BJ (cell line): ENCODE measurements at regions not wholly inside any gene's neighbourhood (a gene's known extent, or its start where the extent isn't known, plus 50 kb on each side); places are given as distances from the start of the nearest gene placed in this dataset.

ENCODE experiments used
- CTCF ChIA-PET: fragments of 350-600 bp; formaldehyde crosslinking; extraction: SDS; loops from one replicate; lab custom pipeline; 2021; ENCODE audit warnings: antibody characterized with exemption, inconsistent platforms; lab: Yijun Ruan, JAX
- POLR2A ChIA-PET: fragments of 300-600 bp; sonication (Branson Sonifier 250); formaldehyde crosslinking; extraction: SDS; loops from one replicate; lab custom pipeline; 2021; ENCODE audit warnings: antibody characterized with exemption; lab: Charles Lee
- DNase-seq: peaks from one replicate; pipeline ENCODE4 v3.0.0-alpha.2; 2011; ENCODE audit warnings: low read depth
- H3K27me3 ChIP-seq: 2 replicates; pipeline ENCODE4 v1.6.0; 2011; ENCODE audit warnings: low read length; ENCODE audit not compliant: control insufficient read depth, insufficient read depth
- H3K36me3 ChIP-seq: 2 replicates; pipeline ENCODE4 v1.5.1; 2011; ENCODE audit warnings: low read length; ENCODE audit not compliant: control insufficient read depth, insufficient read depth
- H3K4me3 ChIP-seq: 2 replicates; pipeline ENCODE4 v1.5.1; 2011; ENCODE audit warnings: low read depth, mild to moderate bottlenecking, control low read depth, low read length
- TF ChIP-seq, protein P1 (sequence below): IDR thresholded peaks from 2 replicates; pipeline ENCODE4 v1.5.1; 2011; ENCODE audit warnings: low read depth, mild to moderate bottlenecking, control low read depth, inconsistent platforms, low read length, moderate library complexity; ENCODE audit not compliant: insufficient read depth

- no peak for DNase-seq
- CTCF ChIA-PET: no interaction called here
Observed at GRCh38 chr20:63082308-63082938, 75.7 kb upstream of the BHLHE23 start.

GRCh38 chr20:63081831-63082230, 75.1 kb upstream of the BHLHE23 start:
- Histone ChIP-seq H3K36me3 (no peaks in the 10 kb centered on the region), H3K4me3 (no peak overlapping the region), H3K27me3 (no peaks in the 10 kb centered on the region)
- ChIA-PET CTCF (no interaction called here), POLR2A (no interaction called here)
- DNase-seq: no peak
- TF ChIP-seq, protein P1, sequence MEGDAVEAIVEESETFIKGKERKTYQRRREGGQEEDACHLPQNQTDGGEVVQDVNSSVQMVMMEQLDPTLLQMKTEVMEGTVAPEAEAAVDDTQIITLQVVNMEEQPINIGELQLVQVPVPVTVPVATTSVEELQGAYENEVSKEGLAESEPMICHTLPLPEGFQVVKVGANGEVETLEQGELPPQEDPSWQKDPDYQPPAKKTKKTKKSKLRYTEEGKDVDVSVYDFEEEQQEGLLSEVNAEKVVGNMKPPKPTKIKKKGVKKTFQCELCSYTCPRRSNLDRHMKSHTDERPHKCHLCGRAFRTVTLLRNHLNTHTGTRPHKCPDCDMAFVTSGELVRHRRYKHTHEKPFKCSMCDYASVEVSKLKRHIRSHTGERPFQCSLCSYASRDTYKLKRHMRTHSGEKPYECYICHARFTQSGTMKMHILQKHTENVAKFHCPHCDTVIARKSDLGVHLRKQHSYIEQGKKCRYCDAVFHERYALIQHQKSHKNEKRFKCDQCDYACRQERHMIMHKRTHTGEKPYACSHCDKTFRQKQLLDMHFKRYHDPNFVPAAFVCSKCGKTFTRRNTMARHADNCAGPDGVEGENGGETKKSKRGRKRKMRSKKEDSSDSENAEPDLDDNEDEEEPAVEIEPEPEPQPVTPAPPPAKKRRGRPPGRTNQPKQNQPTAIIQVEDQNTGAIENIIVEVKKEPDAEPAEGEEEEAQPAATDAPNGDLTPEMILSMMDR: no peak

More at GRCh38 chr20:63082308-63082938, 75.7 kb upstream of the BHLHE23 start:
- TF ChIP-seq, protein P1: no peak
- H3K27me3 ChIP-seq: no peaks in the 10 kb centered on the region
- no peak overlapping the region for H3K4me3 ChIP-seq
- POLR2A ChIA-PET: no interaction called here
- no peaks in the 10 kb centered on the region for H3K36me3 ChIP-seq

DNA sequence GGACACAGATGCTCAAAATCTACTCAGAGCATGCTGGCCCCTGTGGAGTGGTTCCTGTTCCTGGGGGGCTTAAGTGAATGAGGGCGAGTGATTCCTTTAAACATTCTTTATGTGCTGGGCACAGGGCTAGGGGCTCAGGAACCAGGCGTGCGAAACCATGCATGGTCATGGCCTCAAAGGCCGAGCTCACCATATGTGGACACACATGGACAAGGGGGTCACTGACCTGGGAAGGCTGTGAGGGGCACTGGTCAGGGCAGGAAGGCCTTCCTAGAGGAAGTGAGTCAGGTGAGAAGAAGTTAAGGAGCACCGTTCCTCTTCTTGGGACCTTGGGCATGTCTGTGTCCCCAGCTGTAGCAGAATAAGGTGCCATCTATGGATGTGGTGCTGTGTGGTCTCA, 74.6 kb upstream of the BHLHE23 start:
- DNase-seq: no peak
- ChIA-PET CTCF (no interaction called here), POLR2A (no interaction called here)
- Histone ChIP-seq H3K36me3 (no peaks in the 10 kb centered on the region), H3K27me3 (no peaks in the 10 kb centered on the region), H3K4me3 (no peak overlapping the region)
- TF ChIP-seq, protein P1: no peak

DNA sequence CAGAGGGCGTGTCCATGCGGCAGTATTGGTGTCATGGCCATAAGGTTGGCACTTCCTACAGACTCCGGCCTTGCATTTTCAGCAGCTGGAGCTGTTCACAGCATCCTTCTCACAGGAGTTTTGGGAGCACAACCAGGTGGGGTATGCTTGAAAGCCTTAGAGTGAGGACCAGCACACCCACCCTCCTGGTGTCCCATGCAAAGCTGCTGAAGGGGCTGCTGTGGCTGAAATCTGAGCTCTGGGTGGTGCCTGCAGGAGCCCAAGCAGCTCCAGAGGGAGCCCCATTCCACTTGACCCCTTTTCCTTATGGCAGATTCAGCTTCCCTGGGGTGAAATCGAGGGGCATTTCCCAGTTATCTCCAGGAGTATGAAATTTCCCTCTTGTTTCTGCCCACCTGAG, 74.0 kb upstream of the BHLHE23 start:
- POLR2A ChIA-PET: no interaction called here
- Histone ChIP-seq H3K36me3 (no peaks in the 10 kb centered on the region), H3K4me3 (no peak overlapping the region), H3K27me3 (no peaks in the 10 kb centered on the region)
- DNase-seq: no peak
- TF ChIP-seq, protein P1: no peak
- CTCF ChIA-PET: no interaction called here

- Histone ChIP-seq H3K27me3 (no peaks in the 10 kb centered on the region), H3K36me3 (no peaks in the 10 kb centered on the region), H3K4me3 (no peak overlapping the region)
- no peak for DNase-seq
- CTCF ChIA-PET: no interaction called here
- TF ChIP-seq, protein P1: no peak
- POLR2A ChIA-PET: no interaction called here
Observed at GRCh38 chr20:63080411-63080810, 73.6 kb upstream of the BHLHE23 start.
